ENCODE measurements at regions not wholly inside any gene's neighbourhood (a gene's known extent, or its start where the extent isn't known, plus 50 kb on each side); places are given as distances from the start of the nearest gene placed in this dataset.
A peak's percentile ranks its signal among the peaks of the same experiment; 100 is the strongest.

- DNase-seq (ENCODE audit: low read depth) = no peak
Observed at GRCh38 chr1:55579332-55580001, 364.3 kb upstream of the USP24 start.

GRCh38 chr1:55578646-55579045 is 363.5 kb upstream of the USP24 start:
- no peak for DNase-seq (ENCODE audit: low read depth)

- no peak for DNase-seq (ENCODE audit: low read depth)
Observed at GRCh38 chr1:55575571-55576279, 360.6 kb upstream of the USP24 start.

GRCh38 chr1:55574691-55575225 is 359.6 kb upstream of the USP24 start:
- no peak for DNase-seq (ENCODE audit: low read depth)

- no peak for DNase-seq (ENCODE audit: low read depth)
Observed at GRCh38 chr1:55572878-55573734, 357.9 kb upstream of the USP24 start.

GRCh38 chr1:55571767-55572166 is 356.6 kb upstream of the USP24 start:
- peak; percentile 54 for DNase-seq (ENCODE audit: low read depth)

GRCh38 chr1:55569417-55569816 is 354.3 kb upstream of the USP24 start:
- no peak for DNase-seq (ENCODE audit: low read depth)

- DNase-seq (ENCODE audit: low read depth) = no peak
Observed at GRCh38 chr1:55568732-55569131, 353.6 kb upstream of the USP24 start.

GRCh38 chr1:55560266-55560665 is 345.1 kb upstream of the USP24 start:
- DNase-seq (ENCODE audit: low read depth) = no peak

GRCh38 chr1:55559842-55560241 is 344.7 kb upstream of the USP24 start:
- no peak for DNase-seq (ENCODE audit: low read depth)

- no peak for DNase-seq (ENCODE audit: low read depth)
Observed at GRCh38 chr1:55559161-55559611, 344.0 kb upstream of the USP24 start.

GRCh38 chr1:55558515-55558914 is 343.4 kb upstream of the USP24 start:
- no peak for DNase-seq (ENCODE audit: low read depth)

GRCh38 chr1:55555956-55556725 is 341.0 kb upstream of the USP24 start:
- DNase-seq (ENCODE audit: low read depth) = no peak

- no peak for DNase-seq (ENCODE audit: low read depth)
Observed at GRCh38 chr1:55554611-55555010, 339.4 kb upstream of the USP24 start.

GRCh38 chr1:55552636-55553035 is 337.5 kb upstream of the USP24 start:
- no peak for DNase-seq (ENCODE audit: low read depth)

GRCh38 chr1:55547405-55547804 is 332.2 kb upstream of the USP24 start:
- no peak for DNase-seq (ENCODE audit: low read depth)

GRCh38 chr1:55546553-55546952 is 331.4 kb upstream of the USP24 start:
- no peak for DNase-seq (ENCODE audit: low read depth)

- DNase-seq (ENCODE audit: low read depth) = no peak
Observed at GRCh38 chr1:55544826-55545225, 329.7 kb upstream of the USP24 start.

- peak; percentile 91 for DNase-seq (ENCODE audit: low read depth)
Observed at GRCh38 chr1:55542901-55543504, 327.8 kb upstream of the USP24 start.

GRCh38 chr1:55541296-55541695 is 326.1 kb upstream of the USP24 start:
- no peak for DNase-seq (ENCODE audit: low read depth)

Measured in stromal cell of bone marrow (primary cell).